Body of pancreas (tissue), 4 donors: ENCODE measurements at regions not wholly inside any gene's neighbourhood (a gene's known extent, or its start where the extent isn't known, plus 50 kb on each side); places are given as distances from the start of the nearest gene placed in this dataset.

Experiments
- ATAC-seq: fragments of 150-250 bp; one replicate; pipeline ENCODE4 v1.9.1; 2016
- DNase-seq, 4 donors: peaks; one replicate each; pipeline ENCODE4 v3.0.0-alpha.2; 2019
- H3K27ac ChIP-seq, 4 donors: fragments of 200-600 bp; sonication (generic); 1 replicate in 3 of 4; 2 replicates in 1 of 4; pipeline versions ENCODE4 v1.5.1 to v1.6.1; 2016 to 2019; ENCODE audit warnings: mild to moderate bottlenecking in 1 of 4, mixed read lengths in 1 of 4, moderate library complexity in 1 of 4
- H3K27me3 ChIP-seq, 2 donors: fragments of 200-600 bp; sonication (generic); one replicate each; pipeline ENCODE4 v1.6.0; 2016; ENCODE audit warnings: mild to moderate bottlenecking in 1 of 2
- H3K36me3 ChIP-seq, 2 donors: fragments of 200-600 bp; sonication (generic); replicated peaks in 1 of 2; 2 replicates each; pipeline ENCODE4 v1.5.1; 2016; ENCODE audit warnings: low read depth in 2 of 2; ENCODE audit not compliant: insufficient read depth in 1 of 2
- H3K4me1 ChIP-seq: fragments of 200-600 bp; sonication (generic); one replicate; pipeline ENCODE4 v1.6.0; 2016
- H3K4me3 ChIP-seq, 2 donors: fragments of 200-600 bp; sonication (generic); 1 replicate in 1 of 2; 2 replicates in 1 of 2; pipeline ENCODE4 v1.5.1; 2016 to 2019
- H3K9me3 ChIP-seq, 3 donors: fragments of 200-600 bp; sonication (generic); 1 replicate in 2 of 3; 2 replicates in 1 of 3; pipeline ENCODE4 v1.5.1; 2016
- CTCF ChIP-seq, 7 experiments: fragments of 450-650 bp in 4 of 7; fragments of 200-600 bp in 3 of 7; sonication (generic) in 3 of 7; IDR thresholded peaks; one replicate each; pipeline ENCODE4 v1.5.1; 2016 to 2019; ENCODE audit warnings: antibody characterized with exemption in 7 of 7
- POLR2A ChIP-seq, 3 donors: fragments of 450-650 bp; IDR thresholded peaks; one replicate each; pipeline ENCODE4 v1.6.1; 2016; ENCODE audit warnings: antibody characterized with exemption in 3 of 3, mild to moderate bottlenecking in 2 of 3
- WGBS, 2 donors: methylation state at CpG; one replicate each; pipeline ENCODE4 v1.1.5; 2017; 5-methylcytosine and 5-hydroxymethylcytosine counted together
- intact Hi-C: fragments of 100-400 bp; cut with DNase I; formaldehyde crosslinking; loops from one replicate; pipeline ENCODE4 v1.15.1; 2023

GRCh38 chr7:112708236-112708635 lies 82.0 kb downstream of the TMEM168 start:
- Histone ChIP-seq H3K4me1 (no peaks in the 10 kb centered on the region), H3K9me3 (no peaks in the 10 kb centered on the region), H3K27ac (no peak overlapping the region), H3K4me3 (no peak overlapping the region), H3K27me3 (no peaks in the 10 kb centered on the region), H3K36me3 (no peaks in the 10 kb centered on the region)
- TF ChIP-seq CTCF (IDR thresholded peaks at IDR 0.05) (no peak), POLR2A (IDR thresholded peaks at IDR 0.05) (no peak)
- ATAC-seq, result no peak
- intact Hi-C loops, result no loop called here
- no peak for DNase-seq
- 53 to 71% methylated on average over 1 of the region's 1 CpG for WGBS, 2 donors
